KBM-7 (cell line): ENCODE measurements at regions not wholly inside any gene's neighbourhood (a gene's known extent, or its start where the extent isn't known, plus 50 kb on each side); places are given as distances from the start of the nearest gene placed in this dataset.

Source experiments
- DNase-seq: peaks from one replicate; pipeline ENCODE4 v3.0.0-alpha.2; 2015
- in situ Hi-C: fragments of 300-500 bp; cut with MboI; formaldehyde crosslinking; loops from 2 replicates; pipeline ENCODE4 v1.14.3; 2020; ENCODE audit warnings: low sequenced_read_pairs, low pct_unique_long_range_greater_than_20kb, mixed read lengths

GRCh38 chr14:97393244-97393643 is 596.1 kb downstream of the VRK1 start:
- in situ Hi-C loops = no loop called here
- DNase-seq = no peak

- in situ Hi-C loops = no loop called here
- no peak for DNase-seq
These were observed 597.9 kb downstream of the VRK1 start for GRCh38 chr14:97395068-97395467.

GRCh38 chr14:97401714-97402113 is 604.5 kb downstream of the VRK1 start:
- DNase-seq = no peak
- in situ Hi-C loops = no loop called here

GRCh38 chr14:97402279-97402678 is 605.1 kb downstream of the VRK1 start:
- in situ Hi-C loops = no loop called here
- DNase-seq = no peak

- DNase-seq = no peak
These were observed 610.7 kb downstream of the VRK1 start for GRCh38 chr14:97407701-97408407.

GRCh38 chr14:97408503-97408902 is 611.3 kb downstream of the VRK1 start:
- in situ Hi-C loops = no loop called here
- no peak for DNase-seq

More at GRCh38 chr14:97407701-97408407, 610.7 kb downstream of the VRK1 start:
- in situ Hi-C loops = no loop called here

- in situ Hi-C loops = no loop called here
- no peak for DNase-seq
These were observed 612.0 kb downstream of the VRK1 start for GRCh38 chr14:97408937-97409815.

- DNase-seq = no peak
- in situ Hi-C loops = no loop called here
These were observed 613.8 kb downstream of the VRK1 start for GRCh38 chr14:97410667-97411620.

GRCh38 chr14:97411938-97412612 is 614.9 kb downstream of the VRK1 start:
- no peak for DNase-seq
- in situ Hi-C loops = no loop called here

- no peak for DNase-seq
- in situ Hi-C loops = no loop called here
These were observed 615.9 kb downstream of the VRK1 start for GRCh38 chr14:97413022-97413539.

GRCh38 chr14:97413966-97414717 is 617.0 kb downstream of the VRK1 start:
- DNase-seq = no peak
- in situ Hi-C loops = no loop called here

- in situ Hi-C loops = no loop called here
- DNase-seq = no peak
These were observed 617.5 kb downstream of the VRK1 start for GRCh38 chr14:97414718-97415098.

- in situ Hi-C loops = no loop called here
- no peak for DNase-seq
These were observed 618.7 kb downstream of the VRK1 start for GRCh38 chr14:97415907-97416306.

- in situ Hi-C loops = no loop called here
- DNase-seq = no peak
These were observed 619.4 kb downstream of the VRK1 start for GRCh38 chr14:97416550-97416949.

- DNase-seq = no peak
- in situ Hi-C loops = no loop called here
These were observed 620.1 kb downstream of the VRK1 start for GRCh38 chr14:97417331-97417730.

- DNase-seq = no peak
- in situ Hi-C loops = no loop called here
These were observed 623.0 kb downstream of the VRK1 start for GRCh38 chr14:97420211-97420610.

GRCh38 chr14:97426776-97427175 is 629.6 kb downstream of the VRK1 start:
- in situ Hi-C loops = no loop called here

GRCh38 chr14:97428808-97429440 is 631.7 kb downstream of the VRK1 start:
- DNase-seq = no peak
- in situ Hi-C loops = no loop called here

More at GRCh38 chr14:97426776-97427175, 629.6 kb downstream of the VRK1 start:
- DNase-seq = no peak
